ENCODE measurements at regions not wholly inside any gene's neighbourhood (a gene's known extent, or its start where the extent isn't known, plus 50 kb on each side); places are given as distances from the start of the nearest gene placed in this dataset.
"Not testable (repeated sequence)": the region's sequence is repeated elsewhere in the genome, so short reads cannot be mapped to it uniquely, and the experiment has no call there.

GRCh38 chr1:94675373-94675772, 133.8 kb upstream of the F3 start:
- no peak for DNase-seq (ENCODE audit: low spot score)
- no peak for FAIRE-seq

DNA sequence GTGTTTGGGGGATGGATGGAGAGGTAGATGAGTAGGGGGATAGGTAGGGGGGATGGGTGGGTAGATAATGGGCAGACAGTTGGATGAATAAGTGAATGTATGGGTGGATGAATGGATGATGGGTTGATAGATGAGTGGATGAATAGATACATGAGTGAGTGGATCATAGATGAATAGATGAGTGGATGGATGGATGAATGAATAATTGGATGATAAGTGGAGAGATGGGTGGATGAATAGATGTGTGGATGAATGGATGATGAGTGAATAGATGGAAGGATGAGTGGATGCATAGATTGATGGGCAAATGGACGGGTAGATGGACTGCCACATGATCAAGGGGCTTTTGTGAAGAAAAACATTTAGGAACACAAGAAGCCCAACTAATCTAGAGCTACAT, 133.3 kb upstream of the F3 start:
- no peak for DNase-seq (ENCODE audit: low spot score)
- FAIRE-seq: no peak

DNA sequence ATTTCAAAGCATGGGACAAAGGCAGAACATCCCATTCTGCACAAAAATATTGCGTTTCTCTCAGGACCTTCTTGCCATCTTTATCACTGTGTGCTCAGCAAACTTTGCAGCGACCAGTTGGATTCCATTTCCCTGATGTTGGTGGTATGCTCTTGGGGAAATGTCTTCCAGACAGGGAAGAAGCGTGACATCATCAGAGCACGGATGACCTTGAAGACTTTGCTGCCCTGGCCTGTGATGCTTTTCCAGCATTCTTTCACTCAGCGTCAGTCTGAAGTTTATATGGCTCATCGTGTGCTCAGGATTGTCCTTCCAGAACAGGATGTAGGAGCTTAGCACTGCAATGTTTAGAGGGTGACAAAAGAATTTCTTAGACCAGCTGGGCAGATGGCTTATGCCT, 131.4 kb upstream of the F3 start:
- FAIRE-seq: no peak

GRCh38 chr1:94672001-94672400, 130.4 kb upstream of the F3 start:
- FAIRE-seq (no peak), DNase-seq (ENCODE audit: low spot score) (no peak)

More for the DNA sequence above, 131.4 kb upstream of the F3 start:
- no peak for DNase-seq (ENCODE audit: low spot score)

- no peak for FAIRE-seq
- no peak for DNase-seq (ENCODE audit: low spot score)
Measured at GRCh38 chr1:94670273-94670672, 128.7 kb upstream of the F3 start.

GRCh38 chr1:94669198-94669597, 127.6 kb upstream of the F3 start:
- FAIRE-seq (no peak), DNase-seq (ENCODE audit: low spot score) (no peak)

GRCh38 chr1:94668528-94668927, 127.0 kb upstream of the F3 start:
- FAIRE-seq: no peak
- no peak for DNase-seq (ENCODE audit: low spot score)

- FAIRE-seq (no peak), DNase-seq (ENCODE audit: low spot score) (no peak)
Measured at GRCh38 chr1:94667818-94668217, 126.3 kb upstream of the F3 start.

DNA sequence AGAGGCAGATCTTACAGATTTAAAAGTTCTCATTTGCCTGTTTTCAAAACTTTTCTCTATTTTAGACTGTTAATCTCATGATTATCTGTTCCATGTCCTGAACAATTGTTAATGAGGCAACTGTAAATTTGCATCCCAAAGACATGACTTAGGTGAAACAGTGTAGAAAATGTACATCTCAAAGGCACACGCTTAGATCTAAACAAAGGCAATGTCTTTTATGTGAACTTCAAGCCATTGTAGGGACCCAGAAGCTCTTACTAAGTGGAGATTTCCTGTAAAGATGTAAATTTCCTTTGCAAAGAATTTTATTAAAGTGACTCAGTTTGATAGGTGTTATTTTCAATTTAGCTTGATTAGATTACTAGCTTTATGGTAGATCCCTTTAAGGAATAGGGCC, 125.2 kb upstream of the F3 start:
- FAIRE-seq (no peak), DNase-seq (ENCODE audit: low spot score) (no peak)

GRCh38 chr1:94661431-94661932, 119.9 kb upstream of the F3 start:
- no peak for DNase-seq (ENCODE audit: low spot score)
- no peak for FAIRE-seq

DNA sequence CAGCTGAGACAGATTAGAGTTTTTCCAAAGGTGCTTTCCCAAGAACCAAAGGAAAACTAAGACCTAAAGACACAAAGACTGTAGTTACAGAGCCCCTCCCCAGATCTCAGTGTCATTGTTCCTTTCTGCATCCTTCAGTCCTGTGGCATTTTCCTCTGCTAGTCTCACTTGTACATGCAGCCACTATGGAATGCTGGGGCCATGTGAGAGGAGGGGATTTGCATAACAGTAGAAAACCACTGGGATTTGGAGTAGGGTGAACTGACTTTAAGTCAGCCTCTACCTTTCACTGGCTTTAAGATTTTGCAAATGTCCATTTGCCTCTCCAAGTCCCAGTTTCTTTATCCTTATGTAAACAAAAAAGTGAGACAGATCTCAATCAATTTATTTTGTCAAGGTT, 119.4 kb upstream of the F3 start:
- no peak for FAIRE-seq
- no peak for DNase-seq (ENCODE audit: low spot score)

GRCh38 chr1:94660258-94660657, 118.7 kb upstream of the F3 start:
- DNase-seq (ENCODE audit: low spot score) (no peak), FAIRE-seq (no peak)

DNA sequence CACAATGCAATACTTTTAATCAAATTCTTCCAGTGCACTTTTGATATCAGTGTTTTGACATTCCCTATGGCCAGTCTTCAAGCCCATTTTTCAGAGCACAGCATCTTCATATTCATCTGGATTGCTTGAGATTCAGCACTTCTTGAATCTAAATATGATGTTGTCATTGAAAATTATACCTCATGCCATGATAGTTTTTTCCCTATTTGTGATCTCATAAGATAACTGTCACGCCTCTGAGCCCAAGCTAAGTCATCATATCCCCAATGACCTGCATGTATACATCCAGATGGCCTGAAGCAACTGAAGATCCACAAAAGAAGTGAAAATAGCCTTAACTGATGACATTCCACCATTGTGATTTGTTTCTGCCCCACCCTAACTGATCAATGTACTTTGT, 117.6 kb upstream of the F3 start:
- not testable (repeated sequence) for FAIRE-seq; DNase-seq (ENCODE audit: low spot score)

GRCh38 chr1:94658221-94658620, 116.7 kb upstream of the F3 start:
- no peak for DNase-seq (ENCODE audit: low spot score)
- no peak for FAIRE-seq

DNA sequence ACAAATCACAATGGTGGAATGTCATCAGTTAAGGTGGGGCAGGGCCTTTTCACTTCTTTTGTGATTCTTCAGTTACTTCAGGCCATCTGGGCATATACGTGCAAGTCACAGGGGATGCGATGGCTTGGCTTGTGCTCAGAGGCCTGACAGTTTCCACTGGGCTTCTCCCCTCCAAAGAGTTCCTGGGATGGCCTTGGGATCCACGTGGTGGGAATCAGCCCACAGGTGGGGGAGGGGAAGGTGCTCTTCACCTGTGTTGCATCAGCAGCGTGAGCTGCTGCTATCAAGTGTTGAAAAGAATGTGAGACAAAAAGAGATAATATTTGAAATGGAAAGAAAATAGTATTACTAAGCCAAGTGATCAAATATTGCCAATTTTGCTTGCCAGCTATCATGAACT, 116.2 kb upstream of the F3 start:
- not testable (repeated sequence) for DNase-seq (ENCODE audit: low spot score); FAIRE-seq

- DNase-seq (ENCODE audit: low spot score) (no peak), FAIRE-seq (no peak)
Measured at GRCh38 chr1:94656967-94657366, 115.4 kb upstream of the F3 start.

DNA sequence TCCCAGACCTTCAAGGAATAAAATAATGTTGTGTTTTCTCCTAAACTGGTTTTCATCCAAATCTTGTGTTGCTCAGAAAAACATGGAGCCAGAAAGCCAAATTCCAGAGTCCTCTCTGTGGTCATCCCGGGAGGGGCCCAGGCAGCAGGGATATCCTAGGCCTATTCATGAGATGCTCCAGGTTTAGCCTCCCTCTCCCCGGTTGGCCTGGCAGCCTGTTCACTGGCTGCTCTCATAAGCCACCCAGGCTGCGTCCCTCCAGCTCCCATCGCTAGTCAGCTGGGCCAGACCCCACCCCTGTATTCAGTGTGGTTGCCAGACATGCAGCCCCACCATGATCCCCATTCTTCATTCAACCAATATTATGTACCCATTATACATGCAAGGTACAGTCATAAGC, 113.4 kb upstream of the F3 start:
- DNase-seq (ENCODE audit: low spot score): no peak
- no peak for FAIRE-seq

GRCh38 chr1:94654459-94654858, 112.9 kb upstream of the F3 start:
- FAIRE-seq (no peak), DNase-seq (ENCODE audit: low spot score) (no peak)

GRCh38 chr1:94654031-94654430, 112.5 kb upstream of the F3 start:
- DNase-seq (ENCODE audit: low spot score) (peak; percentile 65), FAIRE-seq (no peak)

GRCh38 chr1:94653454-94653853, 111.9 kb upstream of the F3 start:
- DNase-seq (ENCODE audit: low spot score) (no peak), FAIRE-seq (no peak)

DNA sequence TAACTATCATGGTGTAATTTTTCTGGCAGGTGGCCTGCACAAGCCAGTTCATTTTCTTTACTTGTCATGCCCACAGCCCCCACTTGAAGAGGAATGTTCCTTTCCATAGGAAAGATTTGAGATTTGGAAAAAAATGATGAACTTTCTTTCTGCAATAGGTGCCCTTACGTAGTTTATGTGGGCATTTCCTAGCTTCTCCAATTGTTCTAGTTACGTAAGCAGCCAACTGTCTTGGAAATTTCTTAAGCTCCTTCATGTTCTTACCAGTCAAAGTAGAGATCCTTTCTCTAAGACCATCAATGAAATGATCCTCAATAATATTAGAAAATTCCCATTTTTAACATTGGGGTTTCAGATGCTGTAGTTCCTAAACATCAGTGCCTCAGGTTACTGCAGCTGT, 109.5 kb upstream of the F3 start:
- FAIRE-seq: no peak

DNA sequence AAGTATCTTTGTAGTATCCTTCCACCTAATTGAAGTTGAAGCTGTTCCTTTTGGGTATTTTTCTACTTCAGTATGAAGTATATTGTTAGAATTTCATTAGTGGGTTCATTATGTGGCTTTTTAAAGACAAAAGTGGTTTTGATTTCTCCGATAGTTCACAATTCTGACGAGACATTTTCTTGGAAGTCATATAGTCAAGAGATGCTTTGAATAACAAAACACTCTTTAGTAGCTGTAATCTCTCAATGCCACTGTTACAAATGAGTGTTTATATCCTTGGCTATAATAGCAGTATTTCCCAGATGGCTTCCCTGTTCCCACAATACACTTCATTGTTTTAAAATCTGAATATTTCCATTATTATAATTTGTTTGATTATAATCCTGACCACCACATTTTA, 108.7 kb upstream of the F3 start:
- DNase-seq (ENCODE audit: low spot score): no peak
- FAIRE-seq: no peak

More for the DNA sequence above, 109.5 kb upstream of the F3 start:
- DNase-seq (ENCODE audit: low spot score): no peak

DNA sequence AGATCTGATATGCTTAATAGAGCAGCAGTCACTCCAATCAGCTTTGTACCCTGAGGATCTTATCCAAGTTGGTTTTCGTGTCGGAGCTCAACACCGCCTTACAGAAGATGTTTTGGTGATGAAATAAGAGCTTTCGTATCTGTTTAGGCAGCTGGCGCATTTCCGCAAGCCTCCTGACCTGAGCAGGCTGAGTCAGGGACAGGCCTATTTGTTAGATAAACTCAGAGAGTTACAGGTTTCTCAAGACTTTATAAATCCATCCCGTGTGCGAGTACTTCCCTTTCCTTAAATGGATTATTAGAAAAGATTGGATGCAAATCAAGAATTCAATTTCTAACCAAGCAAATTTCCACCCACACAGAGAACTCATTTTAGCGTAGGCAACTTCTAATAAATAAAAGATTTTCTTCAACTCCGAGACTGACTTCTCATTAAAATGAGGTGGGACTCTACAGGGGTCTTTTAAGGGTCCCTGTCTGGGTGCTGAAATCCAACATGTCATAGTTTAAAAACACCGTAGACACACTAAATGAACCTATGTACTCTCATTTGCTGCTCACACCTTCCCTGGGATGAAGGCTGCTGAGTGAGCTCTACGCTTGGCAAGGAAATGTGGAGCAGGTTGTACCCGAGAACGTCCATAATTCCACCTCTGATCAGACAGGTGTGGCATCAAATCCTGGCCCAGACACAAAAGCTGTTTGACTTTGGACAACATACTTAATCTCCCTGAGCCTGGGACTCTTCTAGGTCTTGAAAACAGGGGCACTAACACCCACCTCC, 106.9 kb upstream of the F3 start:
- DNase-seq (ENCODE audit: low spot score): peak; percentile 82
- FAIRE-seq: no peak

Data from urothelium cell line (cell line).